KMS-11 (cell line): ENCODE measurements at regions not wholly inside any gene's neighbourhood (a gene's known extent, or its start where the extent isn't known, plus 50 kb on each side); places are given as distances from the start of the nearest gene placed in this dataset.

Source experiments
- H2AFZ ChIP-seq: fragments of 200-600 bp; sonication (generic); 2 replicates; pipeline ENCODE4 v1.6.1; 2016; ENCODE audit warnings: antibody characterized with exemption, mixed run types, low read depth
- H3K27ac ChIP-seq: fragments of 200-600 bp; sonication (generic); 2 replicates; pipeline ENCODE4 v1.6.1; 2016; ENCODE audit warnings: mild to moderate bottlenecking, mixed run types
- H3K27me3 ChIP-seq: fragments of 200-600 bp; sonication (generic); 2 replicates; pipeline ENCODE4 v1.6.1; 2017; ENCODE audit warnings: mild to moderate bottlenecking, low read depth, mixed run types, moderate library complexity; ENCODE audit not compliant: insufficient read depth
- H3K36me3 ChIP-seq: fragments of 200-600 bp; sonication (generic); 2 replicates; pipeline ENCODE4 v1.6.1; 2017; ENCODE audit warnings: mild to moderate bottlenecking, mixed run types; ENCODE audit not compliant: insufficient read depth
- H3K4me1 ChIP-seq: fragments of 200-600 bp; sonication (generic); 2 replicates; pipeline ENCODE4 v1.6.1; 2016; ENCODE audit warnings: mild to moderate bottlenecking, low read depth, mixed run types; ENCODE audit not compliant: poor library complexity, severe bottlenecking
- H3K4me2 ChIP-seq: fragments of 200-600 bp; sonication (generic); 2 replicates; pipeline ENCODE4 v1.7.0; 2016; ENCODE audit warnings: mild to moderate bottlenecking, mixed run types
- H3K4me3 ChIP-seq: fragments of 200-600 bp; sonication (generic); IDR thresholded peaks from 2 replicates; pipeline ENCODE4 v1.6.1; 2017; ENCODE audit warnings: low read depth, low read length, mixed read lengths; ENCODE audit not compliant: insufficient read depth
- H3K79me2 ChIP-seq: fragments of 200-600 bp; sonication (generic); 2 replicates; pipeline ENCODE4 v1.6.1; 2016; ENCODE audit warnings: low read depth, mixed run types; ENCODE audit not compliant: insufficient read depth
- H3K9ac ChIP-seq: fragments of 200-600 bp; sonication (generic); 2 replicates; pipeline ENCODE4 v1.6.1; 2016; ENCODE audit warnings: mild to moderate bottlenecking, mixed run types
- H4K20me1 ChIP-seq: fragments of 200-600 bp; sonication (generic); 2 replicates; pipeline ENCODE4 v1.6.1; 2016; ENCODE audit warnings: mild to moderate bottlenecking, mixed run types; ENCODE audit not compliant: insufficient read depth
- TF ChIP-seq, protein P1 (sequence below): fragments of 200-600 bp; sonication (generic); conservative IDR thresholded peaks from 2 replicates; pipeline ENCODE4 v1.6.1; 2017; ENCODE audit warnings: low read depth, mild to moderate bottlenecking, antibody characterized with exemption, low read length, moderate library complexity, mixed read lengths

DNA sequence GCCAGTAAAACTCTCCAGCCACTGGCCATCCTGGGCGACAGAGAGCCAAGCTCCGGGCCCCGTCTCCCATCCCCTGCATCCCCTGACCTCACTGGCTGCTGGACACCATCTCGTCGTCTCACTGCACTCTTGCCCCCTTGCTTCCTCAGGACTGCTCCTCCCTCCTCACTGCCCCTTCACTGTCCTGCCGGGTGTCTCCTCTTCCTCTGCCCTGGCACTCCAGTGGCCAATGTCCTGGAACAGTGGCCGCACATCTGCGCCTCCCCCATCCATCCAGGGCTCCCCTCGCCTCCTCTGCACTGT, 800.4 kb downstream of the BRD1 start:
- Histone ChIP-seq H2AFZ (no peak overlapping the region), H3K27ac (no peak overlapping the region), H3K36me3 (no peaks in the 10 kb centered on the region), H3K79me2 (no peaks in the 10 kb centered on the region), H3K4me1 (no peaks in the 10 kb centered on the region), H3K9ac (no peak overlapping the region), H3K4me3 (no peak overlapping the region), H4K20me1 (no peaks in the 10 kb centered on the region), H3K4me2 (no peak overlapping the region), H3K27me3 (no peaks in the 10 kb centered on the region)
- TF ChIP-seq, protein P1, sequence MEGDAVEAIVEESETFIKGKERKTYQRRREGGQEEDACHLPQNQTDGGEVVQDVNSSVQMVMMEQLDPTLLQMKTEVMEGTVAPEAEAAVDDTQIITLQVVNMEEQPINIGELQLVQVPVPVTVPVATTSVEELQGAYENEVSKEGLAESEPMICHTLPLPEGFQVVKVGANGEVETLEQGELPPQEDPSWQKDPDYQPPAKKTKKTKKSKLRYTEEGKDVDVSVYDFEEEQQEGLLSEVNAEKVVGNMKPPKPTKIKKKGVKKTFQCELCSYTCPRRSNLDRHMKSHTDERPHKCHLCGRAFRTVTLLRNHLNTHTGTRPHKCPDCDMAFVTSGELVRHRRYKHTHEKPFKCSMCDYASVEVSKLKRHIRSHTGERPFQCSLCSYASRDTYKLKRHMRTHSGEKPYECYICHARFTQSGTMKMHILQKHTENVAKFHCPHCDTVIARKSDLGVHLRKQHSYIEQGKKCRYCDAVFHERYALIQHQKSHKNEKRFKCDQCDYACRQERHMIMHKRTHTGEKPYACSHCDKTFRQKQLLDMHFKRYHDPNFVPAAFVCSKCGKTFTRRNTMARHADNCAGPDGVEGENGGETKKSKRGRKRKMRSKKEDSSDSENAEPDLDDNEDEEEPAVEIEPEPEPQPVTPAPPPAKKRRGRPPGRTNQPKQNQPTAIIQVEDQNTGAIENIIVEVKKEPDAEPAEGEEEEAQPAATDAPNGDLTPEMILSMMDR, result no peak

- Histone ChIP-seq H3K27ac (no peak overlapping the region), H3K36me3 (no peaks in the 10 kb centered on the region), H2AFZ (no peak overlapping the region), H4K20me1 (no peaks in the 10 kb centered on the region), H3K4me2 (no peak overlapping the region), H3K79me2 (no peaks in the 10 kb centered on the region), H3K4me1 (no peaks in the 10 kb centered on the region), H3K4me3 (no peak overlapping the region), H3K9ac (no peak overlapping the region), H3K27me3 (no peaks in the 10 kb centered on the region)
- TF ChIP-seq, protein P1, result no peak
Observed at GRCh38 chr22:49026494-49027367, 800.9 kb downstream of the BRD1 start.

DNA sequence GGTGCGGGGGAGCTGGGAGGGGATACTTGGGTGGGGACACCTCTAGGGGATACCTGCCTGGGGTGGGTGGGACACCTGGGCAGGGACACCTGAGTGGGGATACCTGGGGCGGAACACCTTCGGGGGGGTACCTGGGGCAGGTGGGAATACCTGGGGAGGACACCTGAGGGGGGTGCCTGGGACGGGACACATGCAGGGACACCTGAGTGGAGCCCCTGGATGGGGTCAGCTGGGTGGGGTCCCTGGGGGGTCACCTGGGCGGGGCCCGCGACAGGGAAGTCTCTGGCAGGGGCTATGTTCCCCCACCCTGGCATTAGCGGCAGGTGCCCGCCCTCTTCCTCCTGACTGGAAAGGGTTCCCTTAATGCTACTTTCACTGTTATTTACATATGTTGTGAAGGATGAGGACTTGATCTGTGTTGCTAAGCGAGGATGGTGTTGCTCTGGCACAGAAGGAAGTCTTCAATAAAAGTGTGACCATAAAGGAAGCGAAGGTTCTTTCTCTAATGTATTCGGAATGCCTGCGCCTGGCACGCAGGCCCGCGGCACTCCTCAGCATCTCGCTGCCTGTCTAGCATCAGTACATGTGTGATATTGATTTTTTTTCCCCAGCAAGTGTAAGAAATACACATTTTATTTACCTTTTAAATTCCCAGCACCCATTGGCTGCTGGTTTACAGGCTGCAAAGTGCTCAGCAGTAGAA, 801.7 kb downstream of the BRD1 start:
- no peaks in the 10 kb centered on the region for H4K20me1 ChIP-seq
- no peaks in the 10 kb centered on the region for H3K4me1 ChIP-seq
- H3K4me2 ChIP-seq, result no peak overlapping the region
- no peak overlapping the region for H3K9ac ChIP-seq
- no peaks in the 10 kb centered on the region for H3K79me2 ChIP-seq
- H3K36me3 ChIP-seq, result no peaks in the 10 kb centered on the region
- no peaks in the 10 kb centered on the region for H3K27me3 ChIP-seq
- H2AFZ ChIP-seq, result no peak overlapping the region
- TF ChIP-seq, protein P1, result no peak
- no peak overlapping the region for H3K27ac ChIP-seq
- H3K4me3 ChIP-seq, result no peak overlapping the region

- Histone ChIP-seq H3K4me2 (no peak overlapping the region), H3K4me3 (no peak overlapping the region), H3K27me3 (no peaks in the 10 kb centered on the region), H3K79me2 (no peaks in the 10 kb centered on the region), H4K20me1 (no peaks in the 10 kb centered on the region), H3K4me1 (no peaks in the 10 kb centered on the region), H2AFZ (no peak overlapping the region), H3K27ac (no peak overlapping the region), H3K36me3 (no peaks in the 10 kb centered on the region), H3K9ac (no peak overlapping the region)
- TF ChIP-seq, protein P1, result no peak
Observed at GRCh38 chr22:49024775-49025440, 802.8 kb downstream of the BRD1 start.
